CD4-positive, alpha-beta T cell (primary cell): ENCODE measurements at regions not wholly inside any gene's neighbourhood (a gene's known extent, or its start where the extent isn't known, plus 50 kb on each side); places are given as distances from the start of the nearest gene placed in this dataset.

ENCODE experiments used
- ATAC-seq: fragments of 200-7000 bp; cut with Tn5 transposase; one replicate; pipeline ENCODE4 v1.10.0; 2022; ENCODE audit warnings: mild to moderate bottlenecking; ENCODE audit not compliant: poor library complexity
- CTCF ChIA-PET: fragments of 350-600 bp; sonication (Branson Sonifier 250); formaldehyde crosslinking; loops from one replicate; lab custom pipeline; 2021; ENCODE audit warnings: antibody characterized with exemption, inconsistent platforms; lab: Charles Lee
- POLR2A ChIA-PET: fragments of 350-600 bp; sonication (Branson Sonifier 250); formaldehyde crosslinking; loops from one replicate; lab custom pipeline; 2021; ENCODE audit warnings: antibody characterized with exemption, inconsistent platforms; lab: Charles Lee
- DNase-seq, 14 experiments: peaks; one replicate each; pipeline ENCODE4 v3.0.0-alpha.2; 2013 to 2020; ENCODE audit warnings: mixed read lengths in 2 of 14
- H3K27ac ChIP-seq, 2 donors: one replicate each; pipeline versions ENCODE4 v1.5.1 to v1.7.0; 2013; ENCODE audit warnings: low read length in 2 of 2, low read depth in 1 of 2, mild to moderate bottlenecking in 1 of 2
- H3K27me3 ChIP-seq, 2 experiments: 1 replicate in 1 of 2; 2 replicates in 1 of 2; pipeline versions ENCODE4 v1.6.1 to v1.7.0; 2013; ENCODE audit warnings: low read length in 2 of 2, control low read depth in 1 of 2, mild to moderate bottlenecking in 1 of 2, moderate library complexity in 1 of 2; ENCODE audit not compliant: insufficient read depth in 2 of 2, control insufficient read depth in 1 of 2
- H3K36me3 ChIP-seq: one replicate; pipeline ENCODE4 v1.6.1; 2013; ENCODE audit warnings: low read length, control low read depth; ENCODE audit not compliant: insufficient read depth
- H3K4me1 ChIP-seq: one replicate; pipeline ENCODE4 v1.6.1; 2013; ENCODE audit warnings: low read length, control low read depth; ENCODE audit not compliant: insufficient read depth
- H3K4me3 ChIP-seq: one replicate; pipeline ENCODE4 v1.5.1; 2013; ENCODE audit warnings: mild to moderate bottlenecking, low read length, moderate library complexity
- H3K9me3 ChIP-seq, 2 experiments: 1 replicate in 1 of 2; 2 replicates in 1 of 2; pipeline versions ENCODE4 v1.6.1 to v1.7.0; 2013; ENCODE audit warnings: low read length in 2 of 2, mild to moderate bottlenecking in 2 of 2, control low read depth in 1 of 2, moderate library complexity in 1 of 2; ENCODE audit not compliant: control insufficient read depth in 1 of 2, insufficient read depth in 1 of 2
- H3K27ac Mint-ChIP-seq: one replicate; pipeline ENCODE4 v1.8.0; 2020; ENCODE audit warnings: mixed read lengths
- H3K27me3 Mint-ChIP-seq: one replicate; pipeline ENCODE4 v1.8.0; 2021; ENCODE audit warnings: mixed read lengths
- H3K36me3 Mint-ChIP-seq: one replicate; pipeline ENCODE4 v1.8.0; 2021; ENCODE audit warnings: low read depth, mixed read lengths
- H3K4me1 Mint-ChIP-seq: one replicate; pipeline ENCODE4 v1.8.0; 2021; ENCODE audit warnings: low read depth, mixed read lengths
- H3K4me3 Mint-ChIP-seq: one replicate; pipeline ENCODE4 v1.8.0; 2020; ENCODE audit warnings: mild to moderate bottlenecking, mixed read lengths
- H3K9me3 Mint-ChIP-seq: one replicate; pipeline ENCODE4 v1.8.0; 2020; ENCODE audit warnings: mixed read lengths
- CTCF ChIP-seq: fragments of 200-600 bp; IDR thresholded peaks from one replicate; pipeline ENCODE4 v1.8.0; 2022; ENCODE audit warnings: antibody characterized with exemption, mild to moderate bottlenecking
- intact Hi-C, 2 experiments: fragments of 100-400 bp; cut with DNase I in 1 of 2; cut with micrococcal nuclease in 1 of 2; formaldehyde crosslinking; loops; one replicate each; pipeline versions ENCODE4 v1.15.1 to v1.9.0; 2023 to 2025; cut with DNase I, micrococcal nuclease

GRCh38 chr7:3175285-3175902 is 125.7 kb upstream of the SDK1 start:
- CTCF ChIA-PET = no interaction called here

GRCh38 chr7:3176112-3177000 is 124.7 kb upstream of the SDK1 start:
- H3K36me3 ChIP-seq = no peaks in the 10 kb centered on the region
- peaks cover 14% of the 10 kb centered on the region for H3K27me3 Mint-ChIP-seq
- ATAC-seq = no peak
- no peaks in the 10 kb centered on the region for H3K4me1 ChIP-seq
- no peaks in the 10 kb centered on the region for H3K9me3 ChIP-seq
- no peaks in the 10 kb centered on the region for H3K36me3 Mint-ChIP-seq
- CTCF ChIA-PET = no interaction called here
- H3K27ac ChIP-seq = no peak overlapping the region
- no peaks in the 10 kb centered on the region for H3K9me3 Mint-ChIP-seq
- intact Hi-C loops = no loop called here
- H3K27me3 ChIP-seq = peaks cover 0 to 2% of the 10 kb centered on the region in 2 experiments
- H3K27ac Mint-ChIP-seq = no peak overlapping the region
- TF ChIP-seq CTCF = no peak
- H3K4me1 Mint-ChIP-seq = no peaks in the 10 kb centered on the region
- POLR2A ChIA-PET = no interaction called here
- no peak for DNase-seq
- H3K4me3 Mint-ChIP-seq = no peak overlapping the region
- H3K4me3 ChIP-seq = no peak overlapping the region

More at GRCh38 chr7:3175285-3175902, 125.7 kb upstream of the SDK1 start:
- POLR2A ChIA-PET = no interaction called here
- intact Hi-C loops = no loop called here
- Histone ChIP-seq H3K9me3 (no peaks in the 10 kb centered on the region), H3K27ac (no peak overlapping the region), H3K4me1 (no peaks in the 10 kb centered on the region), H3K4me3 (no peak overlapping the region), H3K36me3 (no peaks in the 10 kb centered on the region), H3K27me3 (peaks cover 0 to 7% of the 10 kb centered on the region in 2 experiments)
- H3K9me3 Mint-ChIP-seq = no peaks in the 10 kb centered on the region
- no peaks in the 10 kb centered on the region for H3K36me3 Mint-ChIP-seq
- TF ChIP-seq CTCF = no peak
- peaks cover 14% of the 10 kb centered on the region for H3K27me3 Mint-ChIP-seq
- no peak overlapping the region for H3K27ac Mint-ChIP-seq
- H3K4me3 Mint-ChIP-seq = no peak overlapping the region
- DNase-seq = no peak
- no peaks in the 10 kb centered on the region for H3K4me1 Mint-ChIP-seq
- no peak for ATAC-seq

GRCh38 chr7:3177271-3177670 is 123.8 kb upstream of the SDK1 start:
- no peaks in the 10 kb centered on the region for H3K4me1 ChIP-seq
- no peak for DNase-seq
- TF ChIP-seq CTCF = no peak
- no peak overlapping the region for H3K4me3 ChIP-seq
- Mint-ChIP-seq H3K4me3 (no peak overlapping the region), H3K36me3 (no peaks in the 10 kb centered on the region), H3K27me3 (peaks cover 8% of the 10 kb centered on the region), H3K4me1 (no peaks in the 10 kb centered on the region), H3K27ac (no peak overlapping the region), H3K9me3 (no peaks in the 10 kb centered on the region)
- ChIA-PET CTCF (no interaction called here), POLR2A (no interaction called here)
- H3K9me3 ChIP-seq = no peaks in the 10 kb centered on the region
- H3K27me3 ChIP-seq = no peaks in the 10 kb centered on the region
- no peak for ATAC-seq
- intact Hi-C loops = no loop called here
- H3K36me3 ChIP-seq = no peaks in the 10 kb centered on the region
- no peak overlapping the region for H3K27ac ChIP-seq
